Sigmoid colon (tissue), 4 donors: ENCODE measurements at regions not wholly inside any gene's neighbourhood (a gene's known extent, or its start where the extent isn't known, plus 50 kb on each side); places are given as distances from the start of the nearest gene placed in this dataset.

Source experiments
- EP300 ChIP-seq, 4 donors: sonication (generic); formaldehyde crosslinking; IDR thresholded peaks; one replicate each; pipeline ENCODE4 v1.6.1; 2017; ENCODE audit warnings: antibody characterized with exemption in 4 of 4
- POLR2A ChIP-seq, 2 donors: fragments of 450-650 bp; IDR thresholded peaks; one replicate each; pipeline ENCODE4 v1.6.1; 2016; ENCODE audit warnings: antibody characterized with exemption in 2 of 2, mild to moderate bottlenecking in 2 of 2, moderate library complexity in 2 of 2
- POLR2AphosphoS5 ChIP-seq, 4 donors: sonication (generic); formaldehyde crosslinking; IDR thresholded peaks; one replicate each; pipeline ENCODE4 v1.6.1; 2017; ENCODE audit warnings: antibody characterized with exemption in 4 of 4
- TF ChIP-seq, protein P1 (sequence below), 4 experiments: fragments of 450-650 bp in 3 of 4; fragments of 200-600 bp in 1 of 4; IDR thresholded peaks; one replicate each; pipeline ENCODE4 v1.5.1; 2016 to 2019; ENCODE audit warnings: antibody characterized with exemption in 4 of 4, mild to moderate bottlenecking in 3 of 4, moderate library complexity in 2 of 4

DNA sequence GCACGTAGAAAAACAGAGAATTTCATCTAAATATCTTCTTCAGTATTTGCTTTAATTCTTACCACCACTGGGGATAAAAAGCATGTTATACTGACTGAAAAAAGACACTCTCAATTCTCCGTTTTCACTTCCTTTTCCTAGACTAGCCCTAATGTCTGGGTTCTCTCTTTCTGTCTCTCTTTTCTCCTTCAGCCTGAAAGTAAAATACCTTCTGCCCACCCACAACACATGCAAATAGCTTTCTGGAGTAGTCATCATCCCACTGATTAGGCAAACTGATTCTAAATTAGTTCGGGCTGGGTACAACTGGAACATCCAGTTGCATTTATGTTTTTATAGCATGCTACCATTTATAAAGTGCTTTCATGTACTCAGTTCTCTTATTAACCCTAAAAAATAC is 142.4 kb upstream of the ANKRD50 start:
- TF ChIP-seq, protein P1, sequence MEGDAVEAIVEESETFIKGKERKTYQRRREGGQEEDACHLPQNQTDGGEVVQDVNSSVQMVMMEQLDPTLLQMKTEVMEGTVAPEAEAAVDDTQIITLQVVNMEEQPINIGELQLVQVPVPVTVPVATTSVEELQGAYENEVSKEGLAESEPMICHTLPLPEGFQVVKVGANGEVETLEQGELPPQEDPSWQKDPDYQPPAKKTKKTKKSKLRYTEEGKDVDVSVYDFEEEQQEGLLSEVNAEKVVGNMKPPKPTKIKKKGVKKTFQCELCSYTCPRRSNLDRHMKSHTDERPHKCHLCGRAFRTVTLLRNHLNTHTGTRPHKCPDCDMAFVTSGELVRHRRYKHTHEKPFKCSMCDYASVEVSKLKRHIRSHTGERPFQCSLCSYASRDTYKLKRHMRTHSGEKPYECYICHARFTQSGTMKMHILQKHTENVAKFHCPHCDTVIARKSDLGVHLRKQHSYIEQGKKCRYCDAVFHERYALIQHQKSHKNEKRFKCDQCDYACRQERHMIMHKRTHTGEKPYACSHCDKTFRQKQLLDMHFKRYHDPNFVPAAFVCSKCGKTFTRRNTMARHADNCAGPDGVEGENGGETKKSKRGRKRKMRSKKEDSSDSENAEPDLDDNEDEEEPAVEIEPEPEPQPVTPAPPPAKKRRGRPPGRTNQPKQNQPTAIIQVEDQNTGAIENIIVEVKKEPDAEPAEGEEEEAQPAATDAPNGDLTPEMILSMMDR (IDR thresholded peaks at IDR 0.05), result no peak
- no peak for TF ChIP-seq POLR2A (IDR thresholded peaks at IDR 0.05)
- TF ChIP-seq EP300 (IDR thresholded peaks at IDR 0.05), result no peak
- TF ChIP-seq POLR2AphosphoS5 (IDR thresholded peaks at IDR 0.05), result no peak
